ENCODE measurements at regions not wholly inside any gene's neighbourhood (a gene's known extent, or its start where the extent isn't known, plus 50 kb on each side); places are given as distances from the start of the nearest gene placed in this dataset.

- Histone ChIP-seq H3K27me3 (ENCODE audit: insufficient read depth, low read length, poor library complexity) (no peaks in the 10 kb centered on the region), H3K4me3 (ENCODE audit: low read depth in 1 of 2, low read length in 2 of 2) (no peak overlapping the region), H3K4me2 (ENCODE audit: insufficient read depth, low read length) (no peak overlapping the region), H3K9me3 (ENCODE audit: insufficient read depth, low read length, severe bottlenecking) (peaks cover 5% of the 10 kb centered on the region), H3K9ac (ENCODE audit: low read depth, low read length) (no peak overlapping the region), H3K79me2 (ENCODE audit: insufficient read depth, low read length) (no peaks in the 10 kb centered on the region), H4K20me1 (ENCODE audit: insufficient read depth, low read length) (no peaks in the 10 kb centered on the region), H2AFZ (ENCODE audit: low read depth, low read length) (no peak overlapping the region), H3K4me1 (ENCODE audit: insufficient read depth, low read length) (no peaks in the 10 kb centered on the region), H3K27ac (ENCODE audit: low read length) (no peak overlapping the region), H3K36me3 (ENCODE audit: insufficient read depth, low read length) (no peaks in the 10 kb centered on the region)
- TF ChIP-seq CTCF (IDR thresholded peaks at IDR 0.05; ENCODE audit: borderline replicate concordance, extremely low read depth, low read length, poor library complexity, severe bottlenecking) (no peak), EZH2 (IDR thresholded peaks at IDR 0.05; ENCODE audit: borderline replicate concordance, low read depth, low read length, severe bottlenecking) (no peak)
- no peak for DNase-seq
- no peak for ATAC-seq (ENCODE audit: insufficient read depth, low read depth)
Measured at GRCh38 chr6:74956559-74957428, 249.1 kb downstream of the COL12A1 start.

GRCh38 chr6:74953708-74954107 is 252.1 kb downstream of the COL12A1 start:
- no peak overlapping the region for H2AFZ ChIP-seq (ENCODE audit: low read depth, low read length)
- H3K4me1 ChIP-seq (ENCODE audit: insufficient read depth, low read length) = no peaks in the 10 kb centered on the region
- H3K4me3 ChIP-seq (ENCODE audit: low read depth in 1 of 2, low read length in 2 of 2) = no peak overlapping the region
- H3K79me2 ChIP-seq (ENCODE audit: insufficient read depth, low read length) = no peaks in the 10 kb centered on the region
- no peak overlapping the region for H3K27ac ChIP-seq (ENCODE audit: low read length)
- no peak overlapping the region for H3K4me2 ChIP-seq (ENCODE audit: insufficient read depth, low read length)
- ATAC-seq (ENCODE audit: insufficient read depth, low read depth) (no peak), DNase-seq (no peak)
- TF ChIP-seq CTCF (IDR thresholded peaks at IDR 0.05; ENCODE audit: borderline replicate concordance, extremely low read depth, low read length, poor library complexity, severe bottlenecking) = no peak
- no peak for TF ChIP-seq EZH2 (IDR thresholded peaks at IDR 0.05; ENCODE audit: borderline replicate concordance, low read depth, low read length, severe bottlenecking)
- no peak overlapping the region for H3K9ac ChIP-seq (ENCODE audit: low read depth, low read length)
- H3K36me3 ChIP-seq (ENCODE audit: insufficient read depth, low read length) = no peaks in the 10 kb centered on the region
- H3K9me3 ChIP-seq (ENCODE audit: insufficient read depth, low read length, severe bottlenecking) = peaks cover 5% of the 10 kb centered on the region
- H4K20me1 ChIP-seq (ENCODE audit: insufficient read depth, low read length) = no peaks in the 10 kb centered on the region
- no peaks in the 10 kb centered on the region for H3K27me3 ChIP-seq (ENCODE audit: insufficient read depth, low read length, poor library complexity)

DNA sequence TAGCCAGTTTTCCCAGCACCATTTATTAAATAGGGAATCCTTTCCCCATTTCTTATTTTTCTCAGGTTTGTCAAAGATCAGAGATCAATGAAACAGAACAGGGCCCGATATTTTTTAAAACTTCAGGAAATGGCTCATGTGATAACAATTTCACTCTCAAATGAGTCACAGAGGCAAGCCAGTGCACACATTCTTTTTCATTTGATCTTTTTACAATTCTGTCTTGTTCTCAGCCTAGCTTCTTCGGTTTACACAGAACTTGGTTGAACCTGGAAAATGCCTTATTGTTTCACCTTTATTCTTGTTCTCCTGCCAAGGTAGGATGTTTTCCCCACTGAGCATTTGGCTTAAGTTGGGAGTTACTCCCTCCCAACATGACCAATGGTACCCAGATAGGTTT is 258.9 kb downstream of the COL12A1 start:
- Histone ChIP-seq H2AFZ (ENCODE audit: low read depth, low read length) (no peak overlapping the region), H3K4me3 (ENCODE audit: low read depth in 1 of 2, low read length in 2 of 2) (no peak overlapping the region), H3K36me3 (ENCODE audit: insufficient read depth, low read length) (no peaks in the 10 kb centered on the region), H3K27ac (ENCODE audit: low read length) (no peak overlapping the region), H3K27me3 (ENCODE audit: insufficient read depth, low read length, poor library complexity) (no peaks in the 10 kb centered on the region), H3K4me2 (ENCODE audit: insufficient read depth, low read length) (no peak overlapping the region), H3K9ac (ENCODE audit: low read depth, low read length) (no peak overlapping the region), H4K20me1 (ENCODE audit: insufficient read depth, low read length) (no peaks in the 10 kb centered on the region), H3K4me1 (ENCODE audit: insufficient read depth, low read length) (no peaks in the 10 kb centered on the region), H3K9me3 (ENCODE audit: insufficient read depth, low read length, severe bottlenecking) (peaks cover 1% of the 10 kb centered on the region), H3K79me2 (ENCODE audit: insufficient read depth, low read length) (no peaks in the 10 kb centered on the region)
- ATAC-seq (ENCODE audit: insufficient read depth, low read depth) = no peak
- no peak for DNase-seq
- no peak for TF ChIP-seq CTCF (IDR thresholded peaks at IDR 0.05; ENCODE audit: borderline replicate concordance, extremely low read depth, low read length, poor library complexity, severe bottlenecking)
- no peak for TF ChIP-seq EZH2 (IDR thresholded peaks at IDR 0.05; ENCODE audit: borderline replicate concordance, low read depth, low read length, severe bottlenecking)
